ENCODE measurements at regions not wholly inside any gene's neighbourhood (a gene's known extent, or its start where the extent isn't known, plus 50 kb on each side); places are given as distances from the start of the nearest gene placed in this dataset.
A peak's percentile ranks its signal among the peaks of the same experiment; 100 is the strongest.

DNA sequence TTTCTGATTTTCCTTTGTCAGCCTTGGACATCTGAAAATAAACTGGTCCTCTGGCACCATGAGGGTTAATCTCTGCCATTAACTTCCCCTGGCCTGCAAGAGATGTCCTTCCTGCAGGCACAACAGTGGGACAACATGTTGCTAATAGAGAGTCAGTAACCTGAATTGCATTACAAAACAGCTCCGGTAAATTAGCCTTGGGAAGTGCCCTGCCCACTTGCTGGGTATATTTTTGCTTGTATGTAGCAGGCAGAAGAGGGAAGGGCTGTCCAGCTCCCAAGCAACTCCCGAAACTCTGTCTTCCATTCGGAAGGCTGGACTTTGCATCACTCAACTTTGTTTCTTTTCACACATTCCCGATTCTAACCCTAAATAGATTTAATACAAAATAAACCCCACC is 104.4 kb upstream of the ATP8B1 start:
- ChIA-PET CTCF (no interaction called here), POLR2A (no interaction called here)
- DNase-seq (ENCODE audit: low read depth, low spot score): no peak
- no TSS peak for BruUV-seq (replicated peaks)
- no peaks in the 10 kb centered on the region for H3K36me3 ChIP-seq (ENCODE audit: control insufficient read depth, insufficient read depth, low read length)
- no peaks in the 10 kb centered on the region for H3K4me1 ChIP-seq (ENCODE audit: control insufficient read depth, insufficient read depth, low read length)
- no peak for ATAC-seq
- intact Hi-C loops (cut with micrococcal nuclease; ENCODE audit: unreplicated experiment) (no loop called here), in situ Hi-C loops (cut with HindIII; ENCODE audit: low pct_unique_long_range_greater_than_20kb, low sequenced_read_pairs) (no loop called here)
- no peak overlapping the region for H3K4me3 ChIP-seq (ENCODE audit: low read depth in 2 of 2, low read length in 2 of 2)
- no peak overlapping the region for H3K27ac ChIP-seq (ENCODE audit: low read length)
- TF ChIP-seq POLR2AphosphoS5 (IDR thresholded peaks at IDR 0.05; ENCODE audit: low read depth, low read length): no peak
- TF ChIP-seq, protein P1, sequence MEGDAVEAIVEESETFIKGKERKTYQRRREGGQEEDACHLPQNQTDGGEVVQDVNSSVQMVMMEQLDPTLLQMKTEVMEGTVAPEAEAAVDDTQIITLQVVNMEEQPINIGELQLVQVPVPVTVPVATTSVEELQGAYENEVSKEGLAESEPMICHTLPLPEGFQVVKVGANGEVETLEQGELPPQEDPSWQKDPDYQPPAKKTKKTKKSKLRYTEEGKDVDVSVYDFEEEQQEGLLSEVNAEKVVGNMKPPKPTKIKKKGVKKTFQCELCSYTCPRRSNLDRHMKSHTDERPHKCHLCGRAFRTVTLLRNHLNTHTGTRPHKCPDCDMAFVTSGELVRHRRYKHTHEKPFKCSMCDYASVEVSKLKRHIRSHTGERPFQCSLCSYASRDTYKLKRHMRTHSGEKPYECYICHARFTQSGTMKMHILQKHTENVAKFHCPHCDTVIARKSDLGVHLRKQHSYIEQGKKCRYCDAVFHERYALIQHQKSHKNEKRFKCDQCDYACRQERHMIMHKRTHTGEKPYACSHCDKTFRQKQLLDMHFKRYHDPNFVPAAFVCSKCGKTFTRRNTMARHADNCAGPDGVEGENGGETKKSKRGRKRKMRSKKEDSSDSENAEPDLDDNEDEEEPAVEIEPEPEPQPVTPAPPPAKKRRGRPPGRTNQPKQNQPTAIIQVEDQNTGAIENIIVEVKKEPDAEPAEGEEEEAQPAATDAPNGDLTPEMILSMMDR (IDR thresholded peaks at IDR 0.05): no peak
- no peak for TF ChIP-seq TCF7L2 (IDR thresholded peaks at IDR 0.05; ENCODE audit: low read depth, low read length)
- TF ChIP-seq, protein P2, sequence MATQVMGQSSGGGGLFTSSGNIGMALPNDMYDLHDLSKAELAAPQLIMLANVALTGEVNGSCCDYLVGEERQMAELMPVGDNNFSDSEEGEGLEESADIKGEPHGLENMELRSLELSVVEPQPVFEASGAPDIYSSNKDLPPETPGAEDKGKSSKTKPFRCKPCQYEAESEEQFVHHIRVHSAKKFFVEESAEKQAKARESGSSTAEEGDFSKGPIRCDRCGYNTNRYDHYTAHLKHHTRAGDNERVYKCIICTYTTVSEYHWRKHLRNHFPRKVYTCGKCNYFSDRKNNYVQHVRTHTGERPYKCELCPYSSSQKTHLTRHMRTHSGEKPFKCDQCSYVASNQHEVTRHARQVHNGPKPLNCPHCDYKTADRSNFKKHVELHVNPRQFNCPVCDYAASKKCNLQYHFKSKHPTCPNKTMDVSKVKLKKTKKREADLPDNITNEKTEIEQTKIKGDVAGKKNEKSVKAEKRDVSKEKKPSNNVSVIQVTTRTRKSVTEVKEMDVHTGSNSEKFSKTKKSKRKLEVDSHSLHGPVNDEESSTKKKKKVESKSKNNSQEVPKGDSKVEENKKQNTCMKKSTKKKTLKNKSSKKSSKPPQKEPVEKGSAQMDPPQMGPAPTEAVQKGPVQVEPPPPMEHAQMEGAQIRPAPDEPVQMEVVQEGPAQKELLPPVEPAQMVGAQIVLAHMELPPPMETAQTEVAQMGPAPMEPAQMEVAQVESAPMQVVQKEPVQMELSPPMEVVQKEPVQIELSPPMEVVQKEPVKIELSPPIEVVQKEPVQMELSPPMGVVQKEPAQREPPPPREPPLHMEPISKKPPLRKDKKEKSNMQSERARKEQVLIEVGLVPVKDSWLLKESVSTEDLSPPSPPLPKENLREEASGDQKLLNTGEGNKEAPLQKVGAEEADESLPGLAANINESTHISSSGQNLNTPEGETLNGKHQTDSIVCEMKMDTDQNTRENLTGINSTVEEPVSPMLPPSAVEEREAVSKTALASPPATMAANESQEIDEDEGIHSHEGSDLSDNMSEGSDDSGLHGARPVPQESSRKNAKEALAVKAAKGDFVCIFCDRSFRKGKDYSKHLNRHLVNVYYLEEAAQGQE (IDR thresholded peaks at IDR 0.05; ENCODE audit: insufficient read depth in 1 of 2, low read depth in 2 of 2, low read length in 1 of 2): no peak
- no peak for TF ChIP-seq SIN3A (IDR thresholded peaks at IDR 0.05; ENCODE audit: borderline replicate concordance, insufficient read depth, low read depth, low read length)
- H3K27me3 ChIP-seq (ENCODE audit: control insufficient read depth, insufficient read depth, low read length): no peaks in the 10 kb centered on the region
- no peaks in the 10 kb centered on the region for H3K9me3 ChIP-seq (ENCODE audit: control insufficient read depth, insufficient read depth, low read depth, low read length)

DNA sequence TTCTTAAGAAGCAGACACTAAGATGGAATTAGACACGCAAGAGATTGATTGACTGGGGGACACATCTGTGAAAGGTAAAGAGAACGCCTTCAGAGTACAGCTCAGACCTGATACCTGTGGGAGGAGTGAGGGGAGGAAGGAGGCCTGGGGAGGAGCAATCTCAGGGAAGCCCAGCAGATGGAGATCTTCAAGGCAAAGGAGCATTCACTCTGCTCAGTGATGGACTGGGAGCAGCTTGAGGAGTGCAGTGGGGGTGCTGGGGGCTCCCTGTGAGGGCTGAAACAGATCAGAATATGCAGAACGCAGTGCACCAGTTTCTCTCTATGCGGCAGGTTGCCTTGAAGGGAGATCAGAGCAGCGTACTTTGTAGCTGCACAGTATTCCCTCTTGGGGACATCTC is 103.7 kb upstream of the ATP8B1 start:
- no peaks in the 10 kb centered on the region for H3K36me3 ChIP-seq (ENCODE audit: control insufficient read depth, insufficient read depth, low read length)
- no TSS peak for BruUV-seq (replicated peaks)
- TF ChIP-seq, protein P1 (IDR thresholded peaks at IDR 0.05): peak; percentile 11; the same call in 1 of the 2 replicates
- TF ChIP-seq POLR2AphosphoS5 (IDR thresholded peaks at IDR 0.05; ENCODE audit: low read depth, low read length): no peak
- no peaks in the 10 kb centered on the region for H3K27me3 ChIP-seq (ENCODE audit: control insufficient read depth, insufficient read depth, low read length)
- ChIA-PET POLR2A (no interaction called here), CTCF (no interaction called here)
- H3K4me3 ChIP-seq (ENCODE audit: low read depth in 2 of 2, low read length in 2 of 2): no peak overlapping the region
- no peak overlapping the region for H3K27ac ChIP-seq (ENCODE audit: low read length)
- in situ Hi-C loops (cut with HindIII; ENCODE audit: low pct_unique_long_range_greater_than_20kb, low sequenced_read_pairs) (no loop called here), intact Hi-C loops (cut with micrococcal nuclease; ENCODE audit: unreplicated experiment) (no loop called here)
- DNase-seq (ENCODE audit: low read depth, low spot score) (no peak), ATAC-seq (no peak)
- H3K4me1 ChIP-seq (ENCODE audit: control insufficient read depth, insufficient read depth, low read length): no peaks in the 10 kb centered on the region
- H3K9me3 ChIP-seq (ENCODE audit: control insufficient read depth, insufficient read depth, low read depth, low read length): no peaks in the 10 kb centered on the region

DNA sequence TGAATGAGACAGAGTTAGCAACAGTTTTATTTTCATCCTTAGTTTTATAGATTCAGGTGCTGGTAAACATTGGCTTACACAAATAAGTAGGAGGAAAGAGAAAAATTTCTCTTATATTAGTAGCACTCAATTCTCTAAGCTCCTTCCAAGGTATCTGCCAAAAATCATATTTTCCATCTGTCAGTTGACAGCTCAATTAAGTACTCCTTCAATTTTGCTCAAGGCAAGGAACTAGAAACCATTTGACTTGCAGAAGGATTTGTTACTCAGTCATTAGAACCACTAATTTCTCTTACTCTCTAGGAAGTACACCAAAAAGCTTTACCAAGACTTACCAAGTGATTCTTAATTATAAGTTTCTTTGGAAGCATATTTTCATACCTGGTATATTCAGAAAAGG is 101.4 kb upstream of the ATP8B1 start:
- intact Hi-C loops (cut with micrococcal nuclease; ENCODE audit: unreplicated experiment): no loop called here
- Histone ChIP-seq H3K27me3 (ENCODE audit: control insufficient read depth, insufficient read depth, low read length) (no peaks in the 10 kb centered on the region), H3K9me3 (ENCODE audit: control insufficient read depth, insufficient read depth, low read depth, low read length) (no peaks in the 10 kb centered on the region), H3K36me3 (ENCODE audit: control insufficient read depth, insufficient read depth, low read length) (no peaks in the 10 kb centered on the region), H3K27ac (ENCODE audit: low read length) (no peak overlapping the region), H3K4me1 (ENCODE audit: control insufficient read depth, insufficient read depth, low read length) (no peaks in the 10 kb centered on the region), H3K4me3 (ENCODE audit: low read depth in 2 of 2, low read length in 2 of 2) (no peak overlapping the region)
- in situ Hi-C loops (cut with HindIII; ENCODE audit: low pct_unique_long_range_greater_than_20kb, low sequenced_read_pairs): no loop called here
- no peak for TF ChIP-seq POLR2AphosphoS5 (IDR thresholded peaks at IDR 0.05; ENCODE audit: low read depth, low read length)
- no peak for TF ChIP-seq SIN3A (IDR thresholded peaks at IDR 0.05; ENCODE audit: borderline replicate concordance, insufficient read depth, low read depth, low read length)
- no peak for TF ChIP-seq TCF7L2 (IDR thresholded peaks at IDR 0.05; ENCODE audit: low read depth, low read length)
- TF ChIP-seq, protein P2 (IDR thresholded peaks at IDR 0.05; ENCODE audit: insufficient read depth in 1 of 2, low read depth in 2 of 2, low read length in 1 of 2): no peak
- TF ChIP-seq, protein P1 (IDR thresholded peaks at IDR 0.05): no peak
- BruUV-seq (replicated peaks): no TSS peak
- ChIA-PET CTCF (no interaction called here), POLR2A (no interaction called here)
- DNase-seq (ENCODE audit: low read depth, low spot score): no peak
- no peak for ATAC-seq

All from Panc1 (cell line).